ENCODE measurements at regions not wholly inside any gene's neighbourhood (a gene's known extent, or its start where the extent isn't known, plus 50 kb on each side); places are given as distances from the start of the nearest gene placed in this dataset.

DNA sequence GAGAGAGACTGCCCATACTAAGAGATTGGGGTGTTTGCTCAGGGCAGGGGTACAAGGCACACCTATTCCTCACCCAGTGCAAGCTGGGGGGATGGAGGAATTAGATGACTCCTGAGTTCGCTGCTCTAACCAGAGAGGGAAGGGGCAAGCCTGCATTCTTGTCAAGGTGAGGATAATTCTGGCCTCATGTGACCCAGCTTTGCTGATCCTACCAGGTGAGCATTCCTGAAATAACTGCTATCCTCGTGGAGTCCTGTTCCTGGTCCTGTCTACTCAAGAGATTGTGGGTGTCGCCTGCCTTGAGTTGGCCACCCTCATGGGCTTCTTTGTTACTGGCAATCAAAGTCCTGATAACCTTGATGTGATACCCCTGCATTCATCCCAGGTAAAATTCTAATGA is 206.0 kb downstream of the SPP2 start:
- H3F3A ChIP-seq (ENCODE audit: insufficient read depth, low read length): no peaks in the 10 kb centered on the region
- no peaks in the 10 kb centered on the region for H3K36me3 ChIP-seq (ENCODE audit: insufficient read depth, low read length)
- no peak overlapping the region for H3K4me2 ChIP-seq (ENCODE audit: low read length)
- H3K9me3 ChIP-seq (ENCODE audit: low read length): no peaks in the 10 kb centered on the region
- H3K4me3 ChIP-seq (ENCODE audit: low read depth, low read length, poor library complexity, severe bottlenecking): no peak overlapping the region
- no peak overlapping the region for H2AFZ ChIP-seq (ENCODE audit: low read length)
- H3K4me1 ChIP-seq (ENCODE audit: insufficient read depth, low read length, severe bottlenecking): no peaks in the 10 kb centered on the region
- no peak overlapping the region for H3K27ac ChIP-seq (ENCODE audit: low read depth, low read length, poor library complexity, severe bottlenecking)
- 0 out of 2 replicates have a peak, but pooled peaks cover 4% of the 10 kb centered on the region for H3K27me3 ChIP-seq (ENCODE audit: insufficient read depth, low read length)
- H3K79me2 ChIP-seq (ENCODE audit: insufficient read depth, low read length): no peaks in the 10 kb centered on the region
- no peaks in the 10 kb centered on the region for H4K20me1 ChIP-seq (ENCODE audit: insufficient read depth, low read length)
- TF ChIP-seq EZH2 (IDR thresholded peaks at IDR 0.05; ENCODE audit: borderline replicate concordance, low read length): no peak
- TF ChIP-seq, protein P1, sequence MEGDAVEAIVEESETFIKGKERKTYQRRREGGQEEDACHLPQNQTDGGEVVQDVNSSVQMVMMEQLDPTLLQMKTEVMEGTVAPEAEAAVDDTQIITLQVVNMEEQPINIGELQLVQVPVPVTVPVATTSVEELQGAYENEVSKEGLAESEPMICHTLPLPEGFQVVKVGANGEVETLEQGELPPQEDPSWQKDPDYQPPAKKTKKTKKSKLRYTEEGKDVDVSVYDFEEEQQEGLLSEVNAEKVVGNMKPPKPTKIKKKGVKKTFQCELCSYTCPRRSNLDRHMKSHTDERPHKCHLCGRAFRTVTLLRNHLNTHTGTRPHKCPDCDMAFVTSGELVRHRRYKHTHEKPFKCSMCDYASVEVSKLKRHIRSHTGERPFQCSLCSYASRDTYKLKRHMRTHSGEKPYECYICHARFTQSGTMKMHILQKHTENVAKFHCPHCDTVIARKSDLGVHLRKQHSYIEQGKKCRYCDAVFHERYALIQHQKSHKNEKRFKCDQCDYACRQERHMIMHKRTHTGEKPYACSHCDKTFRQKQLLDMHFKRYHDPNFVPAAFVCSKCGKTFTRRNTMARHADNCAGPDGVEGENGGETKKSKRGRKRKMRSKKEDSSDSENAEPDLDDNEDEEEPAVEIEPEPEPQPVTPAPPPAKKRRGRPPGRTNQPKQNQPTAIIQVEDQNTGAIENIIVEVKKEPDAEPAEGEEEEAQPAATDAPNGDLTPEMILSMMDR (IDR thresholded peaks at IDR 0.05; ENCODE audit: low read length): no peak
- H3K9me2 ChIP-seq (ENCODE audit: low read depth, low read length): no peaks in the 10 kb centered on the region
- no peak overlapping the region for H3K9ac ChIP-seq (ENCODE audit: low read length)

DNA sequence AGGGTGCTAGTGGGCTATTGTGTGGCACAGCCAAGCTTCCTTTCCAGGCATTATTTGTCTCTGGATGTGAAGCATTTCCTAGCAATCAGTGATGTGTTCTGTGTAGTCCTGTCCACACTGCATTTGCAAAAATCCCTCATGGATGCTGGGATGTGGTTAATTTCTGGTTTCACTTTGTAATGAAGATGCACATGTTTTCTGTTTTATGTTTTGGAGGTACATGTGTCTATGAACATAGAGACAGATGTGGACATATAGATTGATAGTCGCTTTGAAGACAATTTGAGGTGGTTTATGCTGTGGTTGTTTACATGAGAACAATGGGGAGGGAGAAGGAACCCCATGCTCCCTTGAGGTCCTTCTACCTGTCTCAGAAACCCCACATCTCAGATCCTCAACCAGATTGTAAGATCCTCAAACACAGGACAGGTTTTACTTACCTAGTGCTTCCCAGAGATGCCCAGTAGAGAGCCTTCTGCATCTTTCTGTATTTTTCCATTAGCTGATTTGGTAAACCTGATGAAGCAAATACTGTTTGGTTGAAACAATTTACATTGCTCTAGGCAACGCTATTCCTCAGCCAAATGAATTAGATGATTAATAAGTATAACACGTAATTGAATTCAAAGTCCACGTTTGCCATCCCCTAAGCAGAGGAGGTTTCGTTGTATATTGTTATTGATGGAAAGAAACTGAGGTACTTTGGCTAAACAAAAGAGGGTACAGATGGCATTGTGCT is 204.4 kb downstream of the SPP2 start:
- H3K4me1 ChIP-seq (ENCODE audit: insufficient read depth, low read length, severe bottlenecking): no peaks in the 10 kb centered on the region
- no peak overlapping the region for H3K4me3 ChIP-seq (ENCODE audit: low read depth, low read length, poor library complexity, severe bottlenecking)
- H3K9me2 ChIP-seq (ENCODE audit: low read depth, low read length): no peaks in the 10 kb centered on the region
- H3K9me3 ChIP-seq (ENCODE audit: low read length): no peaks in the 10 kb centered on the region
- H4K20me1 ChIP-seq (ENCODE audit: insufficient read depth, low read length): no peaks in the 10 kb centered on the region
- TF ChIP-seq, protein P1 (IDR thresholded peaks at IDR 0.05; ENCODE audit: low read length): no peak
- TF ChIP-seq EZH2 (IDR thresholded peaks at IDR 0.05; ENCODE audit: borderline replicate concordance, low read length): no peak
- no peaks in the 10 kb centered on the region for H3K79me2 ChIP-seq (ENCODE audit: insufficient read depth, low read length)
- no peak overlapping the region for H3K27ac ChIP-seq (ENCODE audit: low read depth, low read length, poor library complexity, severe bottlenecking)
- H3F3A ChIP-seq (ENCODE audit: insufficient read depth, low read length): no peaks in the 10 kb centered on the region
- H2AFZ ChIP-seq (ENCODE audit: low read length): no peak overlapping the region
- no peak overlapping the region for H3K4me2 ChIP-seq (ENCODE audit: low read length)
- H3K27me3 ChIP-seq (ENCODE audit: insufficient read depth, low read length): 0 out of 2 replicates have a peak, but pooled peaks cover 4% of the 10 kb centered on the region
- H3K36me3 ChIP-seq (ENCODE audit: insufficient read depth, low read length): no peaks in the 10 kb centered on the region
- H3K9ac ChIP-seq (ENCODE audit: low read length): no peak overlapping the region

DNA sequence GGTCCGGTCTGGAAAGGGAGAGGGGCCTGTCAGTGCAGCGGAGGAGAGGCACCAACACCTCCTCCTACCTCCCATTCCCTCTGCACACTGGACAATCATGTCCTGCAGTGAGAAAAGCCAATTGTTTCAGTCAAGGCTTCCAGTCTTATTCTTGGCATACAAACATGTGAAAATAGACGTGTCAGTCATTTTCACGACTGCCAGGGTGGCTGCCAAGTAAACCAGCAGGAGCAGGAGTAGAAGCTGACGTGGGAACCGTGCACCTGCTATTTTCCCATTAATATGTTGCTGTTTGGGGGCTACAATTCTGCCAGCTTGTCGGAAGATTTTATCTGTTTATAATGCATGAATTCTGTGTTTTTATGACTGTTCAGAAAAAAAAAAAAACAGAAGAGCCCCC is 202.3 kb downstream of the SPP2 start:
- H3K4me2 ChIP-seq (ENCODE audit: low read length): no peak overlapping the region
- H3K9ac ChIP-seq (ENCODE audit: low read length): no peak overlapping the region
- TF ChIP-seq EZH2 (IDR thresholded peaks at IDR 0.05; ENCODE audit: borderline replicate concordance, low read length): no peak
- TF ChIP-seq, protein P1 (IDR thresholded peaks at IDR 0.05; ENCODE audit: low read length): no peak
- H3K27ac ChIP-seq (ENCODE audit: low read depth, low read length, poor library complexity, severe bottlenecking): no peak overlapping the region
- no peaks in the 10 kb centered on the region for H3K9me2 ChIP-seq (ENCODE audit: low read depth, low read length)
- H3K9me3 ChIP-seq (ENCODE audit: low read length): no peaks in the 10 kb centered on the region
- H3K27me3 ChIP-seq (ENCODE audit: insufficient read depth, low read length): peaks cover 4% of the 10 kb centered on the region; the same call in 1 of the 2 replicates
- H4K20me1 ChIP-seq (ENCODE audit: insufficient read depth, low read length): no peaks in the 10 kb centered on the region
- no peaks in the 10 kb centered on the region for H3K4me1 ChIP-seq (ENCODE audit: insufficient read depth, low read length, severe bottlenecking)
- no peaks in the 10 kb centered on the region for H3K79me2 ChIP-seq (ENCODE audit: insufficient read depth, low read length)
- no peak overlapping the region for H2AFZ ChIP-seq (ENCODE audit: low read length)
- no peaks in the 10 kb centered on the region for H3F3A ChIP-seq (ENCODE audit: insufficient read depth, low read length)
- H3K4me3 ChIP-seq (ENCODE audit: low read depth, low read length, poor library complexity, severe bottlenecking): no peak overlapping the region
- no peaks in the 10 kb centered on the region for H3K36me3 ChIP-seq (ENCODE audit: insufficient read depth, low read length)
